CD8-positive, alpha-beta memory T cell (primary cell): ENCODE measurements at regions not wholly inside any gene's neighbourhood (a gene's known extent, or its start where the extent isn't known, plus 50 kb on each side); places are given as distances from the start of the nearest gene placed in this dataset.
"Not testable (repeated sequence)": the region's sequence is repeated elsewhere in the genome, so short reads cannot be mapped to it uniquely, and the experiment has no call there.

Experiments
- CTCF ChIA-PET: fragments of 350-600 bp; sonication (Branson Sonifier 250); formaldehyde crosslinking; loops from one replicate; lab custom pipeline; 2021; ENCODE audit warnings: antibody characterized with exemption; lab: Charles Lee
- POLR2A ChIA-PET: fragments of 350-600 bp; sonication (Branson Sonifier 250); formaldehyde crosslinking; loops from one replicate; lab custom pipeline; 2021; ENCODE audit warnings: antibody characterized with exemption; lab: Charles Lee
- DNase-seq, 5 donors: peaks; one replicate each; pipeline versions ENCODE4 v3.0.0 to v3.0.0-alpha.2; 2020 to 2022; ENCODE audit warnings: mixed read lengths in 1 of 5
- H3K27ac ChIP-seq: one replicate; pipeline ENCODE4 v1.7.0; 2013; ENCODE audit warnings: low read depth, mild to moderate bottlenecking, low read length, moderate library complexity
- H3K27me3 ChIP-seq: 2 replicates; pipeline ENCODE4 v1.7.0; 2013; ENCODE audit warnings: low read length, mild to moderate bottlenecking; ENCODE audit not compliant: insufficient read depth, poor library complexity, severe bottlenecking
- H3K36me3 ChIP-seq: 2 replicates; pipeline ENCODE4 v1.7.0; 2013; ENCODE audit warnings: mild to moderate bottlenecking, low read length, moderate library complexity; ENCODE audit not compliant: insufficient read depth
- H3K4me1 ChIP-seq: 2 replicates; pipeline ENCODE4 v1.7.0; 2013; ENCODE audit warnings: mild to moderate bottlenecking, low read length, moderate library complexity; ENCODE audit not compliant: insufficient read depth
- H3K4me3 ChIP-seq: 2 replicates; pipeline ENCODE4 v1.7.0; 2013; ENCODE audit warnings: mild to moderate bottlenecking, low read length
- H3K9me3 ChIP-seq: 2 replicates; pipeline ENCODE4 v1.7.0; 2013; ENCODE audit warnings: mild to moderate bottlenecking, low read length
- H3K27ac Mint-ChIP-seq, 8 donors: one replicate each; pipeline ENCODE4 v1.8.0; 2020 to 2021; ENCODE audit warnings: mixed read lengths in 8 of 8, mild to moderate bottlenecking in 6 of 8, inconsistent platforms in 3 of 8, moderate library complexity in 3 of 8
- H3K27me3 Mint-ChIP-seq, 2 donors: one replicate each; pipeline ENCODE4 v1.8.0; 2020 to 2021; ENCODE audit warnings: mixed read lengths in 2 of 2, mild to moderate bottlenecking in 1 of 2, moderate library complexity in 1 of 2
- H3K36me3 Mint-ChIP-seq, 3 donors: one replicate each; pipeline ENCODE4 v1.8.0; 2020 to 2021; ENCODE audit warnings: mixed read lengths in 3 of 3, inconsistent platforms in 1 of 3, mild to moderate bottlenecking in 1 of 3
- H3K4me1 Mint-ChIP-seq, 3 donors: one replicate each; pipeline ENCODE4 v1.8.0; 2020 to 2021; ENCODE audit warnings: mixed read lengths in 3 of 3, inconsistent platforms in 1 of 3, mild to moderate bottlenecking in 1 of 3
- H3K4me3 Mint-ChIP-seq, 7 donors: one replicate each; pipeline ENCODE4 v1.8.0; 2020 to 2021; ENCODE audit warnings: mixed read lengths in 7 of 7, mild to moderate bottlenecking in 6 of 7, moderate library complexity in 4 of 7, inconsistent platforms in 2 of 7
- H3K9me3 Mint-ChIP-seq, 5 donors: one replicate each; pipeline ENCODE4 v1.8.0; 2020 to 2022; ENCODE audit warnings: mixed read lengths in 5 of 5, mild to moderate bottlenecking in 3 of 5, moderate library complexity in 2 of 5, inconsistent platforms in 1 of 5

DNA sequence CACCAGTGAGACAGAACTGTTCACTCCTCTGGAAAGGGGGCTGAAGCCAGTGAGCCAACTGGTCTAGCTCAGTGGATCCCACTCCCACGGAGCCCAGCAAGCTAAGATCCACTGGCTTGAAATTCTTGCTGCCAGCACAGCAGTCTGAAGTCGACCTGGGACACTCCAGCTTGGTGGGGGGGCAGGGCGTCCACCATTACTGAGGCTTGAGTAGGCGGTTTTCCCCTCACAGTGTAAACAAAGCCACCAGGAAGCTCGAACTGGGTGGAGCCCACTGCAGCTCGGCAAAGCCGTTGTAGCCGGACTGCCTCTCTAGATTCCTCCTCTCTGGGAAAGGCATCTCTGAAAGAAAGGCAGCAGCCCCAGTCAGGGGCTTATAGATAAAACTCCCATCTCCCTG lies 52.3 kb upstream of the BBX start:
- DNase-seq, H3K27ac ChIP-seq, POLR2A ChIA-PET, H3K27ac Mint-ChIP-seq, H3K9me3 ChIP-seq, H3K4me3 Mint-ChIP-seq, CTCF ChIA-PET, H3K4me1 ChIP-seq, H3K36me3 ChIP-seq, H3K27me3 ChIP-seq, H3K4me1 Mint-ChIP-seq, H3K4me3 ChIP-seq: not testable (repeated sequence)
- peaks cover 0 to 27% (median 0%) of the 10 kb centered on the region in 3 donors for H3K36me3 Mint-ChIP-seq
- H3K27me3 Mint-ChIP-seq: peaks cover 20 to 36% of the 10 kb centered on the region in 2 donors
- H3K9me3 Mint-ChIP-seq: peaks cover 0 to 21% (median 9%) of the 10 kb centered on the region in 5 donors
